ENCODE measurements at regions not wholly inside any gene's neighbourhood (a gene's known extent, or its start where the extent isn't known, plus 50 kb on each side); places are given as distances from the start of the nearest gene placed in this dataset.

DNA sequence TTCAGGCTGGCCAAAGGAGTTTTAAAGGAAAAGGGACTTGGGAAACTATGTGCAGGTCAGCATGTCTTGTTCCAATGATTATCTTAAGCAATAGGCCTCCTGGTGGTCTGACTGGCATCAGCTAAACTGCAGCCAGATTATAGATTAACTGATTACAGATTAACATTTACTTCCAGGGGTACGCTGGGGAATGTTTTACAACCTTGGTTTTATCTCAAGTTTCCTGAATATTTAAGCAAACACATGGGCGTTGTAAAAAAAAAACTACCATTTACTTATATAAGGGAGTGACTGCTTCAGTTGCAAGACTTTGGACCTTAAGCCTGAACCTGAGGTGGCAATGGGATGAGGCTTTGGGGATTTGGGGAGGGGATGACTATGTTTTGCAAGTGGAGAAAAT is 600.6 kb upstream of the B3GALT2 start:
- Histone ChIP-seq H3K27ac (no peak overlapping the region), H3K4me1 (no peaks in the 10 kb centered on the region), H3K4me3 (no peak overlapping the region), H3K36me3 (no peaks in the 10 kb centered on the region), H3K9me3 (no peaks in the 10 kb centered on the region), H3K27me3 (no peaks in the 10 kb centered on the region)
- DNase-seq (ENCODE audit: low spot score in 2 of 2), result no peak
- TF ChIP-seq, protein P1, sequence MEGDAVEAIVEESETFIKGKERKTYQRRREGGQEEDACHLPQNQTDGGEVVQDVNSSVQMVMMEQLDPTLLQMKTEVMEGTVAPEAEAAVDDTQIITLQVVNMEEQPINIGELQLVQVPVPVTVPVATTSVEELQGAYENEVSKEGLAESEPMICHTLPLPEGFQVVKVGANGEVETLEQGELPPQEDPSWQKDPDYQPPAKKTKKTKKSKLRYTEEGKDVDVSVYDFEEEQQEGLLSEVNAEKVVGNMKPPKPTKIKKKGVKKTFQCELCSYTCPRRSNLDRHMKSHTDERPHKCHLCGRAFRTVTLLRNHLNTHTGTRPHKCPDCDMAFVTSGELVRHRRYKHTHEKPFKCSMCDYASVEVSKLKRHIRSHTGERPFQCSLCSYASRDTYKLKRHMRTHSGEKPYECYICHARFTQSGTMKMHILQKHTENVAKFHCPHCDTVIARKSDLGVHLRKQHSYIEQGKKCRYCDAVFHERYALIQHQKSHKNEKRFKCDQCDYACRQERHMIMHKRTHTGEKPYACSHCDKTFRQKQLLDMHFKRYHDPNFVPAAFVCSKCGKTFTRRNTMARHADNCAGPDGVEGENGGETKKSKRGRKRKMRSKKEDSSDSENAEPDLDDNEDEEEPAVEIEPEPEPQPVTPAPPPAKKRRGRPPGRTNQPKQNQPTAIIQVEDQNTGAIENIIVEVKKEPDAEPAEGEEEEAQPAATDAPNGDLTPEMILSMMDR (IDR thresholded peaks at IDR 0.05), result no peak
- TF ChIP-seq EP300 (IDR thresholded peaks at IDR 0.05), result no peak
- TF ChIP-seq POLR2AphosphoS5 (IDR thresholded peaks at IDR 0.05), result no peak
- no peak for TF ChIP-seq POLR2A (IDR thresholded peaks at IDR 0.05)
- 44% methylated on average over 2 of the region's 2 CpGs for WGBS

GRCh38 chr1:193785850-193786420 is 599.5 kb upstream of the B3GALT2 start:
- WGBS, result 64% methylated on average over 3 of the region's 3 CpGs
- no peak for DNase-seq (ENCODE audit: low spot score in 2 of 2)
- no peaks in the 10 kb centered on the region for H3K9me3 ChIP-seq
- no peaks in the 10 kb centered on the region for H3K36me3 ChIP-seq
- H3K4me1 ChIP-seq, result no peaks in the 10 kb centered on the region
- H3K27me3 ChIP-seq, result no peaks in the 10 kb centered on the region
- no peak overlapping the region for H3K27ac ChIP-seq
- TF ChIP-seq POLR2A (IDR thresholded peaks at IDR 0.05) (no peak), EP300 (IDR thresholded peaks at IDR 0.05) (no peak), POLR2AphosphoS5 (IDR thresholded peaks at IDR 0.05) (no peak)
- TF ChIP-seq, protein P1 (IDR thresholded peaks at IDR 0.05), result no peak
- H3K4me3 ChIP-seq, result no peak overlapping the region

DNA sequence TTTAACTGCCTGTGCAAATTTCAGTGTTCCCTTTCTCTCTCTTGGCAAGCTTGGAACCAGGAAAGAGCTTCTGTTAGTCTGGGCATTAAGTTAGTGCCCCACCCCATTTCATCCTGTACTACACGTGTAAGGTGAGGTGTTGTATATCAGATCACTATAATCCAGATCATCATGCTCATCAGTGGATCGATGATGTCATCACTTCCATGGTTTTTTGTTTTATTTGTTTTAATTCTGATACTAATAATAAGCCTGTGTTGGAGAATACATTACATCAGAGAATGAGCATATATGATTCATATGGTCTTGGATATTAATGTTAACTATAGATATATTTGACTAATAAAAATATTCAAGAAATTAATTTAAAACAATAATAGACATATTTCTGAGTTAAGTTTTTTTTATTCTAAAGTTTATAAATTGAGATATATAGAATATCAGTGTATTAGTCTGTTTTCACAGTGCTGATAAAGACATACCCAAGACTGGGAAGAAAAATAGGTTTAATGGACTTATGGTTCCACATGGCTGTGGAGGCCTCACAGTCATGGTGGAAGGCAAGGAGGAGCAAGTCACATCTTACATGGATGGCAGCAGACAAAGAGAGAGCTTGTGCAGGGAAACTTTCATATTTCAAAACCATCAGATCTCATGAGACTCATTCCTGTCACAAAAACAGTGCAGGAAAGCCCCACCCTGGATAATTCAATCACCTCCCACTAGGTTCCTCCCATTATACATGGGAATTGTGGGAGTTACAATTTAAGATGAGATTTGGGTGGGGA is 588.3 kb upstream of the B3GALT2 start:
- 81% methylated on average over 2 of the region's 2 CpGs for WGBS

GRCh38 chr1:193771596-193771995 is 585.2 kb upstream of the B3GALT2 start:
- no peak for DNase-seq (ENCODE audit: low spot score in 2 of 2)
- no peak overlapping the region for H3K27ac ChIP-seq
- no peaks in the 10 kb centered on the region for H3K4me1 ChIP-seq
- no peaks in the 10 kb centered on the region for H3K36me3 ChIP-seq
- H3K27me3 ChIP-seq, result no peaks in the 10 kb centered on the region
- WGBS, result 60% methylated on average over 2 of the region's 2 CpGs
- TF ChIP-seq, protein P1 (IDR thresholded peaks at IDR 0.05), result no peak
- TF ChIP-seq POLR2AphosphoS5 (IDR thresholded peaks at IDR 0.05), result no peak
- TF ChIP-seq EP300 (IDR thresholded peaks at IDR 0.05), result no peak
- TF ChIP-seq POLR2A (IDR thresholded peaks at IDR 0.05), result no peak
- H3K9me3 ChIP-seq, result no peaks in the 10 kb centered on the region
- no peak overlapping the region for H3K4me3 ChIP-seq

More for the DNA sequence above, 588.3 kb upstream of the B3GALT2 start:
- no peaks in the 10 kb centered on the region for H3K4me1 ChIP-seq
- no peak overlapping the region for H3K27ac ChIP-seq
- TF ChIP-seq POLR2A (IDR thresholded peaks at IDR 0.05), result no peak
- TF ChIP-seq, protein P1 (IDR thresholded peaks at IDR 0.05), result no peak
- no peak for TF ChIP-seq EP300 (IDR thresholded peaks at IDR 0.05)
- TF ChIP-seq POLR2AphosphoS5 (IDR thresholded peaks at IDR 0.05), result no peak
- no peaks in the 10 kb centered on the region for H3K27me3 ChIP-seq
- no peak for DNase-seq (ENCODE audit: low spot score in 2 of 2)
- no peaks in the 10 kb centered on the region for H3K36me3 ChIP-seq
- H3K9me3 ChIP-seq, result no peaks in the 10 kb centered on the region
- no peak overlapping the region for H3K4me3 ChIP-seq

DNA sequence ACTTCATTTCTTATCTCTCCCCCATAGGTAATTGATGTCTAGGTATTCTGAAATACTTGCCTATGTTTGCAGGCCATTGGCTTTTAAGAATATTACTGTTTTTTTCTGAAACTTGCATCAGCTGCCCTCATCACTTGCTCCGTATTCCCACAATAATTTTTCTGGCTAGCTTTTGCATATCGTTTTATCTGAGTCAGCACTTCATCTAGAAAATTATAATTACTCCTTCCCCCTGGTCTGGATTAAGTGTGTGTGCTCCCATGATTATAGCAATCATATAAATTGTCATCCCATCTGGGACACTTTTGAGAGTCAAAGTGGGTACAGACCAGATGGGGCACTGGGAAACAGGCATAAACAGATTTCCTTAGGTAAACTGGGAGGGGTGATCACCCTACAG is 583.2 kb upstream of the B3GALT2 start:
- DNase-seq (ENCODE audit: low spot score in 2 of 2), result no peak
- TF ChIP-seq, protein P1 (IDR thresholded peaks at IDR 0.05), result no peak
- TF ChIP-seq POLR2AphosphoS5 (IDR thresholded peaks at IDR 0.05) (no peak), POLR2A (IDR thresholded peaks at IDR 0.05) (no peak), EP300 (IDR thresholded peaks at IDR 0.05) (no peak)
- Histone ChIP-seq H3K9me3 (no peaks in the 10 kb centered on the region), H3K36me3 (no peaks in the 10 kb centered on the region), H3K27me3 (no peaks in the 10 kb centered on the region), H3K4me1 (no peaks in the 10 kb centered on the region), H3K4me3 (no peak overlapping the region), H3K27ac (no peak overlapping the region)
- 75% methylated on average over 2 of the region's 2 CpGs for WGBS
